ENCODE measurements at regions not wholly inside any gene's neighbourhood (a gene's known extent, or its start where the extent isn't known, plus 50 kb on each side); places are given as distances from the start of the nearest gene placed in this dataset.
"Not testable (repeated sequence)": the region's sequence is repeated elsewhere in the genome, so short reads cannot be mapped to it uniquely, and the experiment has no call there.

DNA sequence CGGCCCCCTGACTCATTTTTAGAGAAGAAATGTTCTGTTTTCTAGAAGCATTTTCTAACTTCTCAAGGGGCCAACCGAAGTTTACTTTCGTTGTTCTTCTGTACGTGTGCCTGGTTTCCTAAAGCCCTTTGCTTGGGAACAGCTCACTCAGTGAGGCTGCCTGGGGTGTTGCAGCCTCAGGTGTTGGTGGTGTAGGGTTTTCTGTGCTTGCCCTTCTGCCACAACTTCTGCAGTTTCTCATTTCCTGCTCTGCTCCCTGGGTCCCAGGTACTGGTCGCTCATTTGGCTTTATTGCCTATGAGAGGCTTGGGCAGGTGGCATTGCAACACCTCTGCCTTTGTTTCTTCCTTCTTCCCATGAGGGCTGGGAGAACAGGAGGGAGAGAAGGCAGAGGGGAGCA lies 278.3 kb downstream of the SOX4 start:
- H3K36me3 ChIP-seq (ENCODE audit: control insufficient read depth in 2 of 2, insufficient read depth in 2 of 2, low read length in 2 of 2): no peaks in the 10 kb centered on the region

DNA sequence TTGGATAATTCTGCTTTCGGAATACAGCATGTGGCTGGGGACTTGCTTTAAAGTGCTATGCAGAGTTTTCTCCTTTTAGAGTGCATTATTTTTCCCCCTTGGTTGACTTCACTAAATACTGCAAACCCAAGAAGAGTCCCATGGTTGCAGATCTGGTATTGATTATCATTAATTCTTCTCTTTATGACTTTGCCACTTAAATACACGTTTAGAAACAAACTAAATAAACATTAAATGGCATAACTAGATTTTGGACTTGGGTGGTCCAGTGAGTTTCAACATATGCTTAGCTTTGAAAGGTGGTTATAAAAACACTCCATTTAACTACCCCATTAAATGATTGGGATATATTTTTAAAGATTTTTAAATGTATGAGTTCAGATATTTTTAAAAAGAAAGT lies 279.2 kb downstream of the SOX4 start:
- no peak overlapping the region for H3K27ac ChIP-seq (ENCODE audit: low read length)

More for the DNA sequence above, 278.3 kb downstream of the SOX4 start:
- no peak overlapping the region for H3K27ac ChIP-seq (ENCODE audit: low read length)
- no peaks in the 10 kb centered on the region for H3K27me3 ChIP-seq (ENCODE audit: control insufficient read depth in 1 of 2, insufficient read depth in 2 of 2, low read length in 2 of 2)
- H3K9me3 ChIP-seq (ENCODE audit: control insufficient read depth in 2 of 2, low read length in 2 of 2): no peaks in the 10 kb centered on the region
- no peaks in the 10 kb centered on the region for H3K4me1 ChIP-seq (ENCODE audit: control insufficient read depth, insufficient read depth, low read length)
- no peak overlapping the region for H3K4me3 ChIP-seq (ENCODE audit: low read length in 2 of 2)
- H3K9ac ChIP-seq (ENCODE audit: low read length in 2 of 2): no peak overlapping the region

DNA sequence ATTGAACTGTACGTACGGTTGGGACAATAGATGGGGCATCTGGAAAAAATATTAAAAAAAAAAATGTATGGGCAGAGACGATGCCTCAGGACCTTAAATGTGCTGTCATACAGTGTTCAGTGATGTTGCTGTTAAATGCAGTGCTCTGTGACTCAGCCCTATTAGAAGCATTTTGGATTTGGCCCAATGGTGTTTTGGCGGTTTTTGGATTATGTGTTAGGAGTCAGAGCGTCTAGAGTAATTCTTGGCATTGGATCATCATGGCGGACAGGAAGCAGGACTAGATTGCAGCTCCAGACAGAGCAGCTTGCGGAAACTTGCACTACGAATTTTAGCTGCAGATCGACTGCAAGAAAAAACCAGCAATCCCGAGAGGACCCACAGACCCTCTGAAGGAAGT lies 280.0 kb downstream of the SOX4 start:
- no peaks in the 10 kb centered on the region for H3K9me3 ChIP-seq (ENCODE audit: control insufficient read depth in 2 of 2, low read length in 2 of 2)
- H3K36me3 ChIP-seq (ENCODE audit: control insufficient read depth in 2 of 2, insufficient read depth in 2 of 2, low read length in 2 of 2): no peaks in the 10 kb centered on the region
- H3K9ac ChIP-seq (ENCODE audit: low read length in 2 of 2): no peak overlapping the region
- H3K27ac ChIP-seq (ENCODE audit: low read length): no peak overlapping the region
- H3K4me1 ChIP-seq (ENCODE audit: control insufficient read depth, insufficient read depth, low read length): no peaks in the 10 kb centered on the region
- no peak overlapping the region for H3K4me3 ChIP-seq (ENCODE audit: low read length in 2 of 2)
- no peaks in the 10 kb centered on the region for H3K27me3 ChIP-seq (ENCODE audit: control insufficient read depth in 1 of 2, insufficient read depth in 2 of 2, low read length in 2 of 2)

More for the DNA sequence above, 279.2 kb downstream of the SOX4 start:
- Histone ChIP-seq H3K4me3 (ENCODE audit: low read length in 2 of 2) (no peak overlapping the region), H3K36me3 (ENCODE audit: control insufficient read depth in 2 of 2, insufficient read depth in 2 of 2, low read length in 2 of 2) (no peaks in the 10 kb centered on the region), H3K4me1 (ENCODE audit: control insufficient read depth, insufficient read depth, low read length) (no peaks in the 10 kb centered on the region), H3K9ac (ENCODE audit: low read length in 2 of 2) (no peak overlapping the region), H3K27me3 (ENCODE audit: control insufficient read depth in 1 of 2, insufficient read depth in 2 of 2, low read length in 2 of 2) (no peaks in the 10 kb centered on the region), H3K9me3 (ENCODE audit: control insufficient read depth in 2 of 2, low read length in 2 of 2) (no peaks in the 10 kb centered on the region)

DNA sequence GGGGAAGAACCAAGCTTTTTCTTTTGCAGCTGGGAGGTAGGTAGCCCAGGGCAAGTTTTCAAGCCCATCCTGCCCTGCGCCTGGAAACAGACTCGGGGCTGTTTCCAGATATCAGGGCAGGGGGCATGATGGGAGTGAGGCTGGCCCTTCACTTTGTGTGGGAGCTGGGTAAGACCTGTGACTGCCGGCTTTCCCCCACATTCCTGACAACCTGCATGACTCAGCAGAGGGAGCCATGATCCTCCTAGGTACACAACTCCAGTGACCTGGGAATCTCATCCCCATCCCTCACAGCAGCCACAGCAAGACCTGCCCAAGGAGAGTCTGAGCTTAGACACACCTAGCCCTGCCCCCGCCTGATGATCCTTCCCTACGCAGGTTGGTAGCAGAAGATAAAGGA lies 280.8 kb downstream of the SOX4 start:
- H3K27ac ChIP-seq (ENCODE audit: low read length): no peak overlapping the region
- no peaks in the 10 kb centered on the region for H3K9me3 ChIP-seq (ENCODE audit: control insufficient read depth in 2 of 2, low read length in 2 of 2)
- H3K36me3 ChIP-seq (ENCODE audit: control insufficient read depth in 2 of 2, insufficient read depth in 2 of 2, low read length in 2 of 2): no peaks in the 10 kb centered on the region
- H3K4me1 ChIP-seq (ENCODE audit: control insufficient read depth, insufficient read depth, low read length): no peaks in the 10 kb centered on the region
- H3K4me3 ChIP-seq (ENCODE audit: low read length in 2 of 2): no peak overlapping the region
- no peak overlapping the region for H3K9ac ChIP-seq (ENCODE audit: low read length in 2 of 2)
- no peaks in the 10 kb centered on the region for H3K27me3 ChIP-seq (ENCODE audit: control insufficient read depth in 1 of 2, insufficient read depth in 2 of 2, low read length in 2 of 2)

DNA sequence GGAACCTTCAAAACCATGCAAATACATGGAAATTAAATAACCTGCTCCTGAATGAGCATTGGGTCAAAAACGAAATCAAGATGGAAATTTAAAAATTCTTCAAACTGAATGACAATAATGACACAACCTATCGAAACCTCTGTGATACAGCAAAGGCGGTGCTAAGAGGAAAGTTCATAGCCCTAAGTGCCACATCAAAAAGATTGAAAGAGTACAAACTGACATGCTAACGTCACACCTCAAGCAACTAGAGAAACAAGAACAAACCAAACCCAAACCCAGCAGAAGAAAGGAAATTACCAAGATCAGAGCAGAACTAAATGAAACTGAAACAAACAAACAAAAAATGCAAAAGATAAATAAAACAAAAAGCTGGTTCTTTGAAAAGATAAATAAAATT lies 283.5 kb downstream of the SOX4 start:
- H3K4me1 ChIP-seq (ENCODE audit: control insufficient read depth, insufficient read depth, low read length); H3K9me3 ChIP-seq (ENCODE audit: control insufficient read depth in 2 of 2, low read length in 2 of 2); H3K4me3 ChIP-seq (ENCODE audit: low read length in 2 of 2); H3K27me3 ChIP-seq (ENCODE audit: control insufficient read depth in 1 of 2, insufficient read depth in 2 of 2, low read length in 2 of 2); H3K36me3 ChIP-seq (ENCODE audit: control insufficient read depth in 2 of 2, insufficient read depth in 2 of 2, low read length in 2 of 2); H3K27ac ChIP-seq (ENCODE audit: low read length); H3K9ac ChIP-seq (ENCODE audit: low read length in 2 of 2): not testable (repeated sequence)

DNA sequence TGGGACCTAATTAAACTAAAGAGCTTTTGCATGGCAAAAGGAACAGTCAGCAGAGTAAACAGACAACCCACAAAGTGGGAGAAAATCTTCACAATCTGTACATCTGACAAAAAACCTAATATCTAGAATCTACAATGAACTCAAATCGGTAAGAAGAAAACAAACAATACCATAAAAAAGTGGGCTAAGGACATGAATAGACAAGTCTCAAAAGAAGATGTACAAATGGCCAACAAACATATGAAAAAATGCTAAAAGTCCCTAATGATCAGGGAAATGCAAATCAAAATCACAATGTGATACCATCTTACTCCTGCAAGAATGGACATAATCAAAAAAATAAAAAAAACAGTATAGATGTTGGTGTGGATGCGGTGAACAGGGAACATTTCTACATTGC lies 286.7 kb downstream of the SOX4 start:
- H3K9ac ChIP-seq (ENCODE audit: low read length in 2 of 2); H3K27ac ChIP-seq (ENCODE audit: low read length); H3K36me3 ChIP-seq (ENCODE audit: control insufficient read depth in 2 of 2, insufficient read depth in 2 of 2, low read length in 2 of 2); H3K27me3 ChIP-seq (ENCODE audit: control insufficient read depth in 1 of 2, insufficient read depth in 2 of 2, low read length in 2 of 2); H3K4me1 ChIP-seq (ENCODE audit: control insufficient read depth, insufficient read depth, low read length); H3K9me3 ChIP-seq (ENCODE audit: control insufficient read depth in 2 of 2, low read length in 2 of 2); H3K4me3 ChIP-seq (ENCODE audit: low read length in 2 of 2): not testable (repeated sequence)

DNA sequence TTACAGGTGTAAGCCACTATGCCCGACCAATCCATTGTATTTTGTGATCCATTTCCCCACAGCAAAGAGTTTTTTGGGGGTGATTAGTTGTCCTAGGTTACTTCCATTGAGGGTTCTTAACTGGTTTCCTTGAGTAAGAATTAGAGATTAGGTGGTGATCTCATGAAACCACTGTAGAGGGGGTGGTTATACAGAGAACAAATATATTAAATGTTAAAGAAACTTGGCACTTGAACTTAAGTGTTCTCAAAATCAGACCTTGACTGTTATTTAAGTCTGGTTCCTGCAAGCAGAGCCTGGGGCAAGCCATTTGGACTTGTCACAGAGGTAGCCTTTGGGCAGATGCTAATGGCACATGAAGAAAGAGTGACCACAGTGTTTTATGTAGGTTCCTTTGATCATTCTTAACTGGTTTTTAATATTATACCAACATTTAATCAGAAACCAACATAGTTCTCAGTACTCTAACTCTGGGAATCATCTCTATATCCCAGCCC lies 288.5 kb downstream of the SOX4 start:
- Histone ChIP-seq H3K4me3 (ENCODE audit: low read length in 2 of 2) (no peak overlapping the region), H3K36me3 (ENCODE audit: control insufficient read depth in 2 of 2, insufficient read depth in 2 of 2, low read length in 2 of 2) (no peaks in the 10 kb centered on the region), H3K9me3 (ENCODE audit: control insufficient read depth in 2 of 2, low read length in 2 of 2) (no peaks in the 10 kb centered on the region), H3K4me1 (ENCODE audit: control insufficient read depth, insufficient read depth, low read length) (peaks cover 11% of the 10 kb centered on the region), H3K27me3 (ENCODE audit: control insufficient read depth in 1 of 2, insufficient read depth in 2 of 2, low read length in 2 of 2) (no peaks in the 10 kb centered on the region), H3K27ac (ENCODE audit: low read length) (no peak overlapping the region), H3K9ac (ENCODE audit: low read length in 2 of 2) (no peak overlapping the region)

DNA sequence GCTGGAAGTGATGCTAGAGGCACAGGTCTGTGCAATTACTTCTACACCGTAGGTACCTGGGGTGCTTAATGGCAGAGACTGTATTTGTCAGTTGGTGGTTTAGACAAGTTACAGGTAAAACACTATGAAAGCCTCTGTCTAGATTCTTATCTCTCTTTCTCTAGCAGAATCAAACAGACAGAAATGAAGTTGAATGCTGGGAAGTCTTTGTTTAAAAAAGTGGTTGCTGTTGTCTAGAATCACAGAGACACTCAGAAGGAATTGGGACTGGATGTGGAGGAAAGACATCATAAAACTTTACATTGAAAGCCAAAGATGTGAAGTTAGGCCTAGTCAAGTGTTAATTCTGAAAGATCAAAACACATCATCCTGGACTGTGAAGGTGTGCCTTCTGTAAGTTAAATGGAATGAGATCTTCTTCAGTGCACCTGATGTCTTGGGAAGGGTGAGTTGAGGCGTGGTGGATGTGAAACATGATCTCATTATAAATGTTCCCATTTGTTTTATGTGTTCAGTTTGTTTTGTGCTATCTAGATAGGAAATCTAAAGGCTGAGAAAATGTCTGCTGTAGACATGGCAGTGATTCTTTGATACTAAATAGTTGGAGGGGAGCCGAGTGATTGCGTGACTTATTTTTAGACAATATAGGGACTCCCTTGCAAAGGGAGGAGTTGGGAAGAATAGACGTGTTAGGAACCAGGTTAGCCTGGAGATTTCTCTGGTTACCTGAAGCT lies 290.2 kb downstream of the SOX4 start:
- no peak overlapping the region for H3K27ac ChIP-seq (ENCODE audit: low read length)

DNA sequence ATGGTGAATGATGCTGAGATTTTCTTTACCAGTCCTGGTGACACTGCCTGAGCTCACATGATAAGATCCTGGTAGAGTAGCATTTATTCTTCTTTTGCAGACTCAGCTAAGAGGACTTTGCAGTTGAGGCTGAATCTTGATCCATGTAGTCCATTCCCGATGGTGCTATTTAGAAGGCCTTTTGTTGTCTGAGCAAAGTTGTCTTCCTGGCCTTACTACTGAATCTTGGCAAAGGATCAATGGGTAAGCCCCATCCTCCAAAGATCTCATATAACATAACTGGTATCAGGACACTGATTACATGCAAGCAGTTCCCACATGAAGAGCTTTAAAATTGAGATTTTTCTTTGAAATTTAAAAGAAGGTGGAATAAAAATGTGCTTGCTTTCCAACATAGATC lies 291.6 kb downstream of the SOX4 start:
- no peaks in the 10 kb centered on the region for H3K9me3 ChIP-seq (ENCODE audit: control insufficient read depth in 2 of 2, low read length in 2 of 2)
- no peak overlapping the region for H3K9ac ChIP-seq (ENCODE audit: low read length in 2 of 2)
- no peaks in the 10 kb centered on the region for H3K36me3 ChIP-seq (ENCODE audit: control insufficient read depth in 2 of 2, insufficient read depth in 2 of 2, low read length in 2 of 2)
- H3K27me3 ChIP-seq (ENCODE audit: control insufficient read depth in 1 of 2, insufficient read depth in 2 of 2, low read length in 2 of 2): no peaks in the 10 kb centered on the region
- no peak overlapping the region for H3K4me3 ChIP-seq (ENCODE audit: low read length in 2 of 2)
- peaks cover 21% of the 10 kb centered on the region for H3K4me1 ChIP-seq (ENCODE audit: control insufficient read depth, insufficient read depth, low read length)
- no peak overlapping the region for H3K27ac ChIP-seq (ENCODE audit: low read length)

More for the DNA sequence above, 290.2 kb downstream of the SOX4 start:
- no peak overlapping the region for H3K4me3 ChIP-seq (ENCODE audit: low read length in 2 of 2)
- H3K36me3 ChIP-seq (ENCODE audit: control insufficient read depth in 2 of 2, insufficient read depth in 2 of 2, low read length in 2 of 2): no peaks in the 10 kb centered on the region
- no peaks in the 10 kb centered on the region for H3K27me3 ChIP-seq (ENCODE audit: control insufficient read depth in 1 of 2, insufficient read depth in 2 of 2, low read length in 2 of 2)
- H3K9ac ChIP-seq (ENCODE audit: low read length in 2 of 2): no peak overlapping the region
- no peaks in the 10 kb centered on the region for H3K9me3 ChIP-seq (ENCODE audit: control insufficient read depth in 2 of 2, low read length in 2 of 2)
- H3K4me1 ChIP-seq (ENCODE audit: control insufficient read depth, insufficient read depth, low read length): peaks cover 21% of the 10 kb centered on the region

DNA sequence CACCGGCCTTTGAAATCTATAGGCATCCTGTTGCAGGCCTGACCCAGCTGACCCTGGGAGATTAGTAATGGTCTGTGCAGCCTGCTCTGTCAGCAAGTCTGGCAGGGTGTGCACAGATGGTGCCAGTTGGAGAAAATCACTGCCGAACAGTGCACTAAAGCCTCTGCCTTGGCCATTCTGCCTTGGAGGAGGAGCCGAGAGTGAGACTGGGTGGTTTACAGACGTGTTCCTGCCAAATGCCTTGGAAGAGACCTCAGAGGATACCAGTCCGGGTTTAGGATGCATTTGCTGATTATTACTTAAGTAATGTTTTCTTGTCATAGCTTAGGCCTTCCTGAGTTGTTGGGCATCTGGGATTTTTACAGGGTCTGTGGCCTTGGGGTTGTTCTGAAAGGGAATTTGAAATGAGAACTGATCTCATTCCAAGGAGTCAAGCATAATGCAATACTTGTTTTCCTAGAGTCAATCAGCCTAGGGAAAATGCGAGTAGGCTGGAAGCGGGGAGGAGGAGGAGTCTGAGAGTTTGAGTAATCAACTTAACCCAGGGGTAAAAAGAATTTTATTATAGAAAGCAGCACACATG lies 292.1 kb downstream of the SOX4 start:
- Histone ChIP-seq H3K9me3 (ENCODE audit: control insufficient read depth in 2 of 2, low read length in 2 of 2) (no peaks in the 10 kb centered on the region), H3K4me3 (ENCODE audit: low read length in 2 of 2) (peak overlapping the region in 1 of 2 donors; percentile 44), H3K27ac (ENCODE audit: low read length) (no peak overlapping the region), H3K9ac (ENCODE audit: low read length in 2 of 2) (no peak overlapping the region), H3K4me1 (ENCODE audit: control insufficient read depth, insufficient read depth, low read length) (peaks cover 21% of the 10 kb centered on the region), H3K27me3 (ENCODE audit: control insufficient read depth in 1 of 2, insufficient read depth in 2 of 2, low read length in 2 of 2) (no peaks in the 10 kb centered on the region), H3K36me3 (ENCODE audit: control insufficient read depth in 2 of 2, insufficient read depth in 2 of 2, low read length in 2 of 2) (no peaks in the 10 kb centered on the region)

DNA sequence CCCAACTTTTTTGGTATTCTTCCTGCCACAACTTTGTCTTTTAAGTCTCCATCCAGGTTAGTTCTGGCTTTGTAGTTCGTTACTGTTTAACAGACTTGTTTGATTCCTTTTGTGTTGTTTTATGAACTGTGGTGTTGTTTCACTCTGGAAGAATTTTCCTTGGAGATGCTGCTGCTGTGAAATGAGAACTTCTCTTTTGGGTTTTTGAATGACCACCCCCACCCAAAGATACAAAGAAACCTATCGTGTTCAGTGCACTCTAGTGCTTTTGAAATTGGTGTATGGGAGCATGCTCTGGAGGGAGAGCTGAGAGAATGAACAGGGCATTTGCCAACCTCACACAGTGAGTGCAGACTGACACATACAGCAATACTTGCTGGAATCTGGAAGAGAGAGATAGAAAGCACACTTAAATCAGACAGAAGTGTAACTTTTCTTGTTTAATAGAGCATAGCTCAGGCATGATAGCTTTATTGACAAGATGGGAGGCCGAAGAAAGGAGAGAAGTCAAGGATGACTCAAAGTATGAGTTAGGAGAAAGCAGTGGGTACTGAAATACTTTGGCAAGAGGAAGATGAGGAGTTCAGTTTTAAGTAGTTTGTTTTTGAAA lies 293.1 kb downstream of the SOX4 start:
- H3K9ac ChIP-seq (ENCODE audit: low read length in 2 of 2): no peak overlapping the region
- peaks cover 21% of the 10 kb centered on the region for H3K4me1 ChIP-seq (ENCODE audit: control insufficient read depth, insufficient read depth, low read length)
- no peaks in the 10 kb centered on the region for H3K9me3 ChIP-seq (ENCODE audit: control insufficient read depth in 2 of 2, low read length in 2 of 2)
- H3K27ac ChIP-seq (ENCODE audit: low read length): peak overlapping the region; percentile 31
- no peak overlapping the region for H3K4me3 ChIP-seq (ENCODE audit: low read length in 2 of 2)
- H3K36me3 ChIP-seq (ENCODE audit: control insufficient read depth in 2 of 2, insufficient read depth in 2 of 2, low read length in 2 of 2): no peaks in the 10 kb centered on the region
- H3K27me3 ChIP-seq (ENCODE audit: control insufficient read depth in 1 of 2, insufficient read depth in 2 of 2, low read length in 2 of 2): no peaks in the 10 kb centered on the region

Measured in stomach smooth muscle (tissue), 2 donors.